OCI-LY3 (cell line): ENCODE measurements at regions not wholly inside any gene's neighbourhood (a gene's known extent, or its start where the extent isn't known, plus 50 kb on each side); places are given as distances from the start of the nearest gene placed in this dataset.

Experiments used
- H2AFZ ChIP-seq: fragments of 200-600, 300-600 bp; shearing (Covaris generic); 2 replicates; pipeline ENCODE4 v1.6.0; 2014; ENCODE audit warnings: antibody characterized with exemption, low read depth, low read length
- H3K27ac ChIP-seq: fragments of 200-600, 300-600 bp; sonication (generic); 2 replicates; pipeline ENCODE4 v1.5.1; 2014; ENCODE audit warnings: mild to moderate bottlenecking, low read length, moderate library complexity, mixed read lengths
- H3K27me3 ChIP-seq: fragments of 200-600, 300-600 bp; sonication (generic); 2 replicates; pipeline ENCODE4 v1.6.1; 2014; ENCODE audit warnings: low read depth, low read length, mixed read lengths
- H3K36me3 ChIP-seq: fragments of 200-600, 300-600 bp; sonication (generic); replicated peaks from 2 replicates; pipeline ENCODE3; 2014; ENCODE audit warnings: low read depth, low read length, mixed read lengths
- H3K4me1 ChIP-seq: fragments of 300-600, 200-600 bp; sonication (generic); 2 replicates; pipeline ENCODE4 v1.6.1; 2014; ENCODE audit warnings: low read length, mixed read lengths
- H3K4me2 ChIP-seq: fragments of 200-600, 300-600 bp; sonication (generic); 2 replicates; pipeline ENCODE4 v1.6.1; 2014; ENCODE audit warnings: low read length, mixed read lengths
- H3K4me3 ChIP-seq: fragments of 300-600, 200-600 bp; sonication (generic); 2 replicates; pipeline ENCODE4 v1.5.1; 2014; ENCODE audit warnings: antibody characterized with exemption, mild to moderate bottlenecking, low read length, moderate library complexity
- H3K79me2 ChIP-seq: fragments of 300-600, 200-600 bp; shearing (Covaris generic); 2 replicates; pipeline ENCODE4 v1.6.1; 2014; ENCODE audit warnings: mild to moderate bottlenecking, low read length, mixed read lengths
- H3K9ac ChIP-seq: fragments of 300-600, 200-600 bp; shearing (Covaris generic); 2 replicates; pipeline ENCODE4 v1.6.0; 2014; ENCODE audit warnings: mild to moderate bottlenecking, low read length, moderate library complexity
- H3K9me3 ChIP-seq: fragments of 200-600, 300-600 bp; shearing (Covaris generic); 2 replicates; pipeline ENCODE4 v1.6.1; 2014; ENCODE audit warnings: low read length, mixed read lengths; ENCODE audit not compliant: insufficient read depth
- H4K20me1 ChIP-seq: fragments of 200-600, 300-600 bp; sonication (generic); 2 replicates; pipeline ENCODE4 v1.6.1; 2016; ENCODE audit warnings: low read length, mixed read lengths; ENCODE audit not compliant: insufficient read depth
- EZH2phosphoT487 ChIP-seq: fragments of 200-600 bp; shearing (Covaris generic); IDR thresholded peaks from 2 replicates; pipeline ENCODE4 v1.6.1; 2018; ENCODE audit warnings: antibody characterized with exemption, mixed run types, low read depth
- TF ChIP-seq, protein P1 (sequence below): fragments of 200-600, 300-600 bp; sonication (generic); IDR thresholded peaks from 2 replicates; pipeline ENCODE4 v1.5.1; 2014; ENCODE audit warnings: antibody characterized with exemption, low read length, low read depth

GRCh38 chr2:75952173-75952572 lies 241.5 kb upstream of the GCFC2 start:
- H3K4me3 ChIP-seq, result no peak overlapping the region
- no peaks in the 10 kb centered on the region for H3K9me3 ChIP-seq
- H3K4me2 ChIP-seq, result no peak overlapping the region
- H4K20me1 ChIP-seq, result no peaks in the 10 kb centered on the region
- no peaks in the 10 kb centered on the region for H3K27me3 ChIP-seq
- H3K27ac ChIP-seq, result no peak overlapping the region
- TF ChIP-seq EZH2phosphoT487, result no peak
- TF ChIP-seq, protein P1, sequence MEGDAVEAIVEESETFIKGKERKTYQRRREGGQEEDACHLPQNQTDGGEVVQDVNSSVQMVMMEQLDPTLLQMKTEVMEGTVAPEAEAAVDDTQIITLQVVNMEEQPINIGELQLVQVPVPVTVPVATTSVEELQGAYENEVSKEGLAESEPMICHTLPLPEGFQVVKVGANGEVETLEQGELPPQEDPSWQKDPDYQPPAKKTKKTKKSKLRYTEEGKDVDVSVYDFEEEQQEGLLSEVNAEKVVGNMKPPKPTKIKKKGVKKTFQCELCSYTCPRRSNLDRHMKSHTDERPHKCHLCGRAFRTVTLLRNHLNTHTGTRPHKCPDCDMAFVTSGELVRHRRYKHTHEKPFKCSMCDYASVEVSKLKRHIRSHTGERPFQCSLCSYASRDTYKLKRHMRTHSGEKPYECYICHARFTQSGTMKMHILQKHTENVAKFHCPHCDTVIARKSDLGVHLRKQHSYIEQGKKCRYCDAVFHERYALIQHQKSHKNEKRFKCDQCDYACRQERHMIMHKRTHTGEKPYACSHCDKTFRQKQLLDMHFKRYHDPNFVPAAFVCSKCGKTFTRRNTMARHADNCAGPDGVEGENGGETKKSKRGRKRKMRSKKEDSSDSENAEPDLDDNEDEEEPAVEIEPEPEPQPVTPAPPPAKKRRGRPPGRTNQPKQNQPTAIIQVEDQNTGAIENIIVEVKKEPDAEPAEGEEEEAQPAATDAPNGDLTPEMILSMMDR, result no peak
- H3K79me2 ChIP-seq, result no peaks in the 10 kb centered on the region
- H3K9ac ChIP-seq, result no peak overlapping the region
- no peaks in the 10 kb centered on the region for H3K4me1 ChIP-seq
- H2AFZ ChIP-seq, result no peak overlapping the region
- no peaks in the 10 kb centered on the region for H3K36me3 ChIP-seq

DNA sequence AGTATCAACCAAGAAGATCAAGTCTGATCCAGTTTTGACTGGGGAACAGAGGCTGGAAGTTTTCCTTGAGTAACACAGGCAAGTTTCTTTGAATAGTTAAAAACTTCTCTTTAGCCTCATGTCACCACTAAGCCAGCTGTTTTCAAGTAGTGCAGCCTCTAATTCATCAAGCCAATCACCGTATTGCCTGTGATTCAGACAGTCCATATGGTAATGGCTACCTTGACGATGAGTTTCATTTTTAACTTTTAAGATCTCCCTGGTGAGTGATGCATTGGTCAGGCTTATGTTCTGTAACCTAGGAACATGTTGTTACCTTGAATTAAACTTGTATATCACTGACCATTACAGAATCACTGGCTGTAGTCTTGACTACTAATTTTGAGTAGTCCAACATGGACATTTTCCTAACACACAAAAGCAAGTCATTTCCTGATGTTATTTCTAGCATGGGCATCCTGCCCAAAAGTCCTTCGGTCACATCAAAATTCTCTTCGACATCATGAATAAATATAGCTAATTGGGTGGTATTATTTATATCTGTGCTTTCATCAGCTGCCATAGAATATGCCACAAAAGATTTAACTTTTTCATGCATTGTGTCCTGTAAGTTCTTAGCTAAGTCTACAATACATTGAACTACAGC lies 238.8 kb upstream of the GCFC2 start:
- no peaks in the 10 kb centered on the region for H3K9me3 ChIP-seq
- no peaks in the 10 kb centered on the region for H4K20me1 ChIP-seq
- no peaks in the 10 kb centered on the region for H3K79me2 ChIP-seq
- no peaks in the 10 kb centered on the region for H3K27me3 ChIP-seq
- H3K4me2 ChIP-seq, result no peak overlapping the region
- H2AFZ ChIP-seq, result no peak overlapping the region
- H3K36me3 ChIP-seq, result no peaks in the 10 kb centered on the region
- TF ChIP-seq, protein P1, result no peak
- no peak for TF ChIP-seq EZH2phosphoT487
- H3K4me1 ChIP-seq, result no peaks in the 10 kb centered on the region
- no peak overlapping the region for H3K4me3 ChIP-seq
- H3K27ac ChIP-seq, result no peak overlapping the region
- H3K9ac ChIP-seq, result no peak overlapping the region

DNA sequence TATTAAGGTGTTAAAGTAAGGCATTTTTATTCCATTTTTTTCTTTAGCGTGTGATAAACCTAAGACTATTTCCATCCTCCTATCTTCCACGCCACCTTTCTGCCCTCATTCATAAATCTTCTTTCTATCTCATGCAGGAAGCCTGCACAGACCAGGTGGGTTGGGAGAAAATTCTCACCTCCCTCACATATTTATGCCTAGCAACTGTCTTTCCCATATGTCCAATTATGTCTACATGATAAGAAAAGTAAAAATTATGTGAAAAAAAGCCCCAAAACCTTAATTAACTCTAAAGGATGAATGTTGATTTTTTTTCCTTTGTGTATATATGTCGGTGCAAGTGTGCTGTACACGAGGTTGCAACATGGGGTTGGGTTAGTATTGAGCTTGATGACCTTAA lies 225.6 kb upstream of the GCFC2 start:
- H3K9ac ChIP-seq, result no peak overlapping the region
- no peaks in the 10 kb centered on the region for H3K36me3 ChIP-seq
- H2AFZ ChIP-seq, result no peak overlapping the region
- H3K79me2 ChIP-seq, result no peaks in the 10 kb centered on the region
- no peak overlapping the region for H3K27ac ChIP-seq
- TF ChIP-seq, protein P1, result no peak
- TF ChIP-seq EZH2phosphoT487, result no peak
- no peaks in the 10 kb centered on the region for H3K4me1 ChIP-seq
- no peaks in the 10 kb centered on the region for H3K9me3 ChIP-seq
- H3K4me3 ChIP-seq, result no peak overlapping the region
- H3K27me3 ChIP-seq, result no peaks in the 10 kb centered on the region
- H4K20me1 ChIP-seq, result no peaks in the 10 kb centered on the region
- H3K4me2 ChIP-seq, result no peak overlapping the region

DNA sequence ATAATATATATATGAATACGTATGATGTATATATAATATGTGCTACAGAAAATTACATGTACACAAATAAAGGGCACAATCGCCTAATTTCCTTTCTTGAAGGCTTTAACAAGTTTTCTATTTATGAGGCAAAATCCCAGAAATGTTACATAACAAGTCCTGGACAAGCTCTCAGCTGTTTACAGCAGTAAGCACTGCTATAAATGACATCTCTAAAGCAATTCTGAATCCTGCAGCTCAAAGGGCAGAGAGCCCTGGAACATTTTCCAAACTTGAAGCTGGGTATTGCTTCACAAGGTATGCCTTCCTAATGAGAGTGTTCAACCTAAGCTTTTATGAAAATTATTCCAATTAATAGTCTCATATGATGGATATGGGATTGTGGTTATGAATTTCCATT lies 222.3 kb upstream of the GCFC2 start:
- H3K79me2 ChIP-seq, result no peaks in the 10 kb centered on the region
- H3K4me1 ChIP-seq, result no peaks in the 10 kb centered on the region
- H3K36me3 ChIP-seq, result no peaks in the 10 kb centered on the region
- no peaks in the 10 kb centered on the region for H3K9me3 ChIP-seq
- no peaks in the 10 kb centered on the region for H4K20me1 ChIP-seq
- no peak overlapping the region for H2AFZ ChIP-seq
- H3K27ac ChIP-seq, result no peak overlapping the region
- no peak overlapping the region for H3K4me3 ChIP-seq
- H3K9ac ChIP-seq, result no peak overlapping the region
- no peak overlapping the region for H3K4me2 ChIP-seq
- no peak for TF ChIP-seq EZH2phosphoT487
- TF ChIP-seq, protein P1, result no peak
- H3K27me3 ChIP-seq, result no peaks in the 10 kb centered on the region
